Heart left ventricle (tissue), 16 donors: ENCODE measurements at regions not wholly inside any gene's neighbourhood (a gene's known extent, or its start where the extent isn't known, plus 50 kb on each side); places are given as distances from the start of the nearest gene placed in this dataset.

ENCODE experiments used
- ATAC-seq, 4 donors: fragments of 200-7000 bp; cut with Tn5 transposase; one replicate each; pipeline ENCODE4 v1.9.1; 2020 to 2022; ENCODE audit warnings: moderate library complexity in 4 of 4, mild to moderate bottlenecking in 3 of 4, moderate number of reproducible peaks in 1 of 4
- DNase-seq, 5 donors: peaks; one replicate each; pipeline ENCODE4 v3.0.0-alpha.2; 2020
- H3K27ac ChIP-seq, 12 donors: fragments of 200-600 bp; sonication (generic) in 4 of 12; one replicate each; pipeline versions ENCODE4 v1.5.0 to v1.8.0; 2016 to 2022; ENCODE audit warnings: mild to moderate bottlenecking in 2 of 12
- H3K27me3 ChIP-seq, 9 donors: fragments of 200-600 bp; sonication (generic) in 2 of 9; one replicate each; pipeline versions ENCODE4 v1.5.1 to v1.8.0; 2016 to 2022; ENCODE audit warnings: mild to moderate bottlenecking in 3 of 9
- H3K36me3 ChIP-seq, 9 donors: fragments of 200-600 bp; sonication (generic) in 2 of 9; one replicate each; pipeline versions ENCODE4 v1.5.0 to v1.8.0; 2018 to 2022; ENCODE audit warnings: mild to moderate bottlenecking in 2 of 9
- H3K4me1 ChIP-seq, 12 donors: fragments of 200-600 bp; sonication (generic) in 4 of 12; one replicate each; pipeline versions ENCODE4 v1.5.0 to v1.8.0; 2016 to 2022; ENCODE audit warnings: mild to moderate bottlenecking in 3 of 12
- H3K4me3 ChIP-seq, 12 donors: fragments of 200-600 bp; sonication (generic) in 4 of 12; one replicate each; pipeline versions ENCODE4 v1.5.0 to v1.8.0; 2017 to 2022; ENCODE audit warnings: mild to moderate bottlenecking in 9 of 12, moderate library complexity in 4 of 12
- H3K9me3 ChIP-seq, 12 donors: fragments of 200-600 bp; sonication (generic) in 4 of 12; one replicate each; pipeline versions ENCODE4 v1.5.0 to v1.8.0; 2016 to 2022; ENCODE audit warnings: mild to moderate bottlenecking in 1 of 12
- POLR2A ChIP-seq, 2 donors: fragments of 450-650 bp; IDR thresholded peaks; one replicate each; pipeline ENCODE4 v1.6.1; 2017; ENCODE audit warnings: antibody characterized with exemption in 2 of 2, mild to moderate bottlenecking in 2 of 2, moderate library complexity in 2 of 2
- WGBS, 4 donors: extraction: QIAGEN DNeasy Blood & Tissue Kit in 2 of 4; methylation state at CpG; one replicate each; pipeline versions ENCODE4 v1.1.5 to v1.1.7; 2013 to 2018; 5-methylcytosine and 5-hydroxymethylcytosine counted together
- intact Hi-C, 10 donors: fragments of 100-400 bp; cut with DNase I; formaldehyde crosslinking; loops; one replicate each; pipeline versions ENCODE4 v1.11.1 to v1.14.2; 2022
- TF ChIP-seq, protein P1 (sequence below), 12 donors: fragments of 200-600 bp; sonication (generic) in 4 of 12; IDR thresholded peaks; one replicate each; pipeline versions ENCODE4 v1.5.0 to v1.8.0; 2018 to 2022; ENCODE audit warnings: antibody characterized with exemption in 12 of 12, mild to moderate bottlenecking in 5 of 12
- donor health status: ischemic (EF 13 %, LVEDD 7.1; RV severe dilation, severe dysfunction).
- donor health status: healthy with polysubstance abuse.
- donor health status: DM: no; HTN: yes; CAD: no.
- donor health status: DM: no; HTN: no; CAD: no.
- donor health status: ischemic (EF 25% LVEDD 6.9; RV normal size, moderate dysfunction).
- donor health status: ischemic (EF 25% LVEDD 5.7; RV mildly dilated, moderate dysfunction).
- donor health status: healthy.
- donor health status: DM: yes; HTN: yes; CAD: no.
- donor health status: ischemic (EF 35%, LVEDD 5.7; RV mildly dilated, moderate dysfunction).
- donor health status: nonischemic (EF 11% LVEDD 7.7; RV severe dilation, severe dysfunction).
- donor health status: DM: yes; HTN: yes; CAD: no.
- donor health status: PGD.
- donor health status: ischemic (EF 29% LVEDD 5.4; RV normal size, mild dysfunction).
- donor health status: nonischemic (EF 23%, LVEDD 6.1; RV moderate dilation, normal function).

DNA sequence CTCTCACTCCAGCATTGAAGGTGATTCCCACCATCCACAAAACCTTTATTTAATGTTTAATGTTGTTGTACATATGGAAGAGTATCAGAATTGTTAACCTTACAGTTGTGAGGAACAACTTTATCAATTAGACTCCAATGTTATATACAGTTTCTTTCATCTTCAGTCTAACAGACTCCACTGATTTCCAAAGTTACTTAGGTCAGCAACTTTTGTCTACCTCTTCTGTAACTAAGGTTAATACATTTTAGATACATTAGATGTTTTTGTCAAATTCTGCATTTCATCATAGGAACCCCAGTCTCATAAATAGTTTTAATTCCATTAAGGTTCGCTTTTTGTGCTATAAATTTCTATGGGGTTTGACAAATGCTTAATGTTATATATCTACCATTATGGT, 223.9 kb upstream of the POM121L12 start:
- intact Hi-C loops = no loop called here
- Histone ChIP-seq H3K36me3 (no peaks in the 10 kb centered on the region), H3K4me1 (no peaks in the 10 kb centered on the region), H3K4me3 (no peak overlapping the region), H3K27ac (no peak overlapping the region), H3K9me3 (peaks cover 0 to 35% (median 2%) of the 10 kb centered on the region in 12 donors), H3K27me3 (no peaks in the 10 kb centered on the region)
- TF ChIP-seq, protein P1, sequence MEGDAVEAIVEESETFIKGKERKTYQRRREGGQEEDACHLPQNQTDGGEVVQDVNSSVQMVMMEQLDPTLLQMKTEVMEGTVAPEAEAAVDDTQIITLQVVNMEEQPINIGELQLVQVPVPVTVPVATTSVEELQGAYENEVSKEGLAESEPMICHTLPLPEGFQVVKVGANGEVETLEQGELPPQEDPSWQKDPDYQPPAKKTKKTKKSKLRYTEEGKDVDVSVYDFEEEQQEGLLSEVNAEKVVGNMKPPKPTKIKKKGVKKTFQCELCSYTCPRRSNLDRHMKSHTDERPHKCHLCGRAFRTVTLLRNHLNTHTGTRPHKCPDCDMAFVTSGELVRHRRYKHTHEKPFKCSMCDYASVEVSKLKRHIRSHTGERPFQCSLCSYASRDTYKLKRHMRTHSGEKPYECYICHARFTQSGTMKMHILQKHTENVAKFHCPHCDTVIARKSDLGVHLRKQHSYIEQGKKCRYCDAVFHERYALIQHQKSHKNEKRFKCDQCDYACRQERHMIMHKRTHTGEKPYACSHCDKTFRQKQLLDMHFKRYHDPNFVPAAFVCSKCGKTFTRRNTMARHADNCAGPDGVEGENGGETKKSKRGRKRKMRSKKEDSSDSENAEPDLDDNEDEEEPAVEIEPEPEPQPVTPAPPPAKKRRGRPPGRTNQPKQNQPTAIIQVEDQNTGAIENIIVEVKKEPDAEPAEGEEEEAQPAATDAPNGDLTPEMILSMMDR (IDR thresholded peaks at IDR 0.05) = no peak
- TF ChIP-seq POLR2A (IDR thresholded peaks at IDR 0.05) = no peak
- no peak for DNase-seq
- no peak for ATAC-seq
- 76 to 85% (median 81%) methylated on average over 1 of the region's 1 CpG for WGBS, 4 donors

DNA sequence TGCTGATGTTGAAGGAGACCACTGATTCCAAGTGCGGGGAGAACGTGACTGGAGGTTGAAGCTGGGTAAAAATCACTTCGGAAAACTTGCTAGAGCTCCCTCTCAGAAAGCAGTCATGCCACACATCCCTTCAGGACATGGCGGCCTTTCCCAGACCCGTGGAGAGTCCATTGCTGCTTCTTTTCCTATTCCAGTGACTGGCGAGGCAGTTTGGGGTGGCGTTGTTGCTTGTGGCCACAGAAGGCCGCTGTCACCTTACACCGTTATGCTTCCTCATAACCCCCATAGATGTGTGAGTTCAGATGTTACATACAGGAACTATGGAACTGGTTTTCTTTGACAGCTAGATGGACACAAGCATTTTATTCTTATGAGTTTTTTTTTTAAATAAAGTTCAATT, 235.6 kb upstream of the POM121L12 start:
- TF ChIP-seq, protein P1 (IDR thresholded peaks at IDR 0.05) = no peak
- no peak for TF ChIP-seq POLR2A (IDR thresholded peaks at IDR 0.05)
- peak in 1 of 5 donors; percentile 18 for DNase-seq
- ATAC-seq = no peak

DNA sequence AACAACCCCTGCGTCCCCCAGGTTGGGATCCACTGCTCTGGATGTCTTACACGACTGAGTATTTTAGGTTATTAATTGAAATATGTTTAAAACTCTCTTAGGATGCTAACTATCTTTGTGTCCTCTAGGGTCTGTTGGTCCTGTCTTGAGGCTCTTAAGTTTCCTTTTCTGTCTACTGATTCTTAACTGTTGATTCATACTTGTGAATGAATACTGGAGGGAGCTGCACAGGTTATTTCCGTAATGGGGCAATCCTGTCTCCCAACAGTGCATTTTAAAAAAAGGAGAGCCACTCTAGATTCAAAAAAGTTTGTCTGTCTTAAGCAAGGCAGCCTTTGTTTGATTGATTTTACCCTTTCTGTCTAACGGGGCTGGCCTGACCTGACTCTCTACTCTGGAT, 237.6 kb upstream of the POM121L12 start:
- Histone ChIP-seq H3K27ac (no peak overlapping the region), H3K36me3 (no peaks in the 10 kb centered on the region), H3K9me3 (no peaks in the 10 kb centered on the region), H3K27me3 (no peaks in the 10 kb centered on the region), H3K4me3 (no peak overlapping the region), H3K4me1 (no peaks in the 10 kb centered on the region)
- 66 to 84% (median 73%) methylated on average over 4 of the region's 4 CpGs for WGBS, 4 donors
- no peak for TF ChIP-seq POLR2A (IDR thresholded peaks at IDR 0.05)
- TF ChIP-seq, protein P1 (IDR thresholded peaks at IDR 0.05) = no peak
- DNase-seq (no peak), ATAC-seq (no peak)
- intact Hi-C loops = no loop called here

More for the DNA sequence above, 235.6 kb upstream of the POM121L12 start:
- Histone ChIP-seq H3K36me3 (no peaks in the 10 kb centered on the region), H3K4me3 (no peak overlapping the region), H3K4me1 (no peaks in the 10 kb centered on the region), H3K27me3 (no peaks in the 10 kb centered on the region), H3K27ac (no peak overlapping the region), H3K9me3 (no peaks in the 10 kb centered on the region)
- intact Hi-C loops = no loop called here
- 86 to 94% (median 90%) methylated on average over 9 of the region's 9 CpGs for WGBS, 4 donors

DNA sequence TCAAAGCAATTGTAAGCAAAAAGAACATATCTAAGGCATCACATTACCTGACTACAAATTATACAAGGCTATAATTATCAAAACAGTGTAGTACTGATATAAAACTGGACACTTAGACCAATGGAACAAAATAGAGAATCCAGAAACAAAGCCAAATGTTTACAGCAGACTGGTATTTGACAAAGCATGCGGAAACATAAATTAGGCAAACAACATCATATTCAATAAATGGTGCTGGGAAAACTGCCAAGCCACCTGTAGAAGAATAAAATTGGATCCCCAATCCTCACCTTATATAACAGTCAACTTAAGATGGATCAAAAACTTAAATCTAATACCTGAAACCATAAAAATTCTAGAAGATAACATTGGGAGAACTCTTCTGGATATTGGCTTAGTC, 240.8 kb upstream of the POM121L12 start:
- TF ChIP-seq, protein P1 (IDR thresholded peaks at IDR 0.05) = no peak
- no peak for TF ChIP-seq POLR2A (IDR thresholded peaks at IDR 0.05)
- ATAC-seq = no peak
- intact Hi-C loops = no loop called here

More for the DNA sequence above, 240.8 kb upstream of the POM121L12 start:
- H3K27me3 ChIP-seq = no peaks in the 10 kb centered on the region
- 93 to 100% (median 97%) methylated on average over 1 of the region's 1 CpG for WGBS, 4 donors
- H3K9me3 ChIP-seq = peaks cover 0 to 8% (median 0%) of the 10 kb centered on the region in 12 donors
- no peak overlapping the region for H3K27ac ChIP-seq
- H3K4me1 ChIP-seq = no peaks in the 10 kb centered on the region
- no peaks in the 10 kb centered on the region for H3K36me3 ChIP-seq
- no peak overlapping the region for H3K4me3 ChIP-seq
- DNase-seq = no peak
